Motor neuron (in vitro differentiated cells): ENCODE measurements at regions not wholly inside any gene's neighbourhood (a gene's known extent, or its start where the extent isn't known, plus 50 kb on each side); places are given as distances from the start of the nearest gene placed in this dataset.
A peak's percentile ranks its signal among the peaks of the same experiment; 100 is the strongest.

Experiments
- ATAC-seq, 8 experiments: fragments of 200-7000 bp; cut with Tn5 transposase; replicated peaks in 6 of 8; 2 replicates each; pipeline ENCODE4 v1.8.0; 2021; ENCODE audit warnings: mild to moderate bottlenecking in 8 of 8, moderate library complexity in 8 of 8
- H3K27ac ChIP-seq, 2 donors: fragments of 250-450 bp; sonication (Bioruptor Pico); 2 replicates each; pipeline ENCODE4 v1.9.0; 2021; ENCODE audit warnings: antibody characterized with exemption in 2 of 2, mild to moderate bottlenecking in 2 of 2, moderate library complexity in 1 of 2
- H3K4me1 ChIP-seq, 2 donors: fragments of 250-450 bp; sonication (Bioruptor Pico); replicated peaks in 1 of 2; 2 replicates each; pipeline ENCODE4 v1.6.1; 2021; ENCODE audit warnings: antibody characterized with exemption in 2 of 2, mild to moderate bottlenecking in 2 of 2, moderate library complexity in 1 of 2
- H3K4me3 ChIP-seq, 5 donors: fragments of 250-450 bp; sonication (Bioruptor Pico); 2 replicates each; pipeline ENCODE4 v1.9.0; 2021; ENCODE audit warnings: antibody characterized with exemption in 5 of 5, mild to moderate bottlenecking in 5 of 5, moderate library complexity in 4 of 5
- WGBS, 10 experiments: fragments of 450-650 bp; shearing (Covaris generic); methylation state at CpG; one replicate each; pipeline ENCODE4 v1.0.0; 2022; 5-methylcytosine and 5-hydroxymethylcytosine counted together
- in situ Hi-C, 9 experiments: fragments of 400-800 bp; cut with MboI; loops; one replicate each; pipeline ENCODE4 v1.15.0; 2021; ENCODE audit warnings: low sequenced_read_pairs in 9 of 9, low pct_unique_long_range_greater_than_20kb in 2 of 9; ENCODE audit not compliant: unreplicated experiment in 9 of 9

DNA sequence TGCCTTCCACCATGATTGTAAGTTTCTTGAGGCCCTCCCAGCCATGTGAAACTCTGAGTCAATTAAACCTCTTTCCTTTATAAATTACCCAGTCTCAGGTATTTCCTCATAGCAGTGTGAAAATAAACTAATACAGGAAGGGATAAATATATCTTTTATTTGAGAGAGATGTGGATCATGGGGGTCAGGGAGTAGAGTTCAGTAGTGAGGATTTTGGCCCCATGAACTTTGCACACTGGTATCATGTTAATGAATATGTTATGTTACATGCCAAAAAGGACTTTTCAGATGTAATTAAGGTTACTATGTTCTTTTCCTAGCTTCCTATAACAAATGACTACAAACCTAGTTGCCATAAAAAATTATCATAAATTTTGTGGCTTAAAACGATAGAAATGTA, 1393.7 kb downstream of the DSC3 start:
- in situ Hi-C loops, result no loop called here
- 0 to 63% (median 31%) methylated on average over 1 of the region's 1 CpG; no CpG with 5 or more reads in 4 of the 10 experiments for WGBS, 10 experiments
- H3K4me1 ChIP-seq, result peaks cover 0 to 5% of the 10 kb centered on the region in 2 donors
- H3K27ac ChIP-seq, result no peak overlapping the region
- ATAC-seq, result no peak
- H3K4me3 ChIP-seq, result no peak overlapping the region

DNA sequence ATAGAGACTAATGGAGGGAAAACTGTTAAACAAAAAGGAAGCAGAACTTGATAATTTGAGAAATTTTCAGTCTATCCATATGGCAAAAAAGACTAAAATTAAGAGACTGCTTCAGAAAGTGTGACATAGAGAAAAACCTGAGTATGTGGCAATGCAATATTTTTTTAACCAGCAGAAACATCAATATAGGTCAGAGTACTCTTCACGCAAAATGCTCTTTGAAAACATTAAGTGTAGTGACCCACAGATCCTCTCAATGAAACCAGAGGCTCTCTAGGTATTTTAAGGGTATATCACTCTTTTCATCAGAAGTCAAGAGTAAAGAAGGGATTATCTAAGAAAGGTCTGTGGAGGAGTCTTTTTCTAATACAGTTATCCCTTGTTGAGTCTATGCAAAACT, 1394.8 kb downstream of the DSC3 start:
- peaks cover 0 to 5% of the 10 kb centered on the region in 2 donors for H3K4me1 ChIP-seq
- no peak for ATAC-seq
- H3K4me3 ChIP-seq, result no peak overlapping the region
- WGBS, 10 experiments, result 56 to 100% (median 100%) methylated on average over 1 of the region's 1 CpG; no CpG with 5 or more reads in 2 of the 10 experiments
- no peak overlapping the region for H3K27ac ChIP-seq
- in situ Hi-C loops, result no loop called here

DNA sequence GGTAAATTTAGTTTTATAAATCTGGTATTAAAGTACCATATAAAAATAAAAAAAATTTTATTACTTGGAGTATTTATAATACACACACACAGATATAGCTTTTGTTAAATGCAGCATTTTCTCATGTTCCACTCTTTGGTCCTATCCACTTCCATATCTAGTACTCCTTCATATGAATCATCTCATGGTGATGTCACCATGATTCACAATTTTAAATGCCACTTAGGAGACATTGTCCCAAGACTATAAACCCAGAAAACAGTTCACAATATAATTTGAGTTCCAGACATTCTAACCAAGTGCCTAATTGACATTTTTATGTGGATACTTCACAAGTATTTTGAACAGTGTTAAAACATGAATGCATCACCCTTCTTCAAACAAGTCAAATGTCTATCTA, 1398.3 kb downstream of the DSC3 start:
- in situ Hi-C loops, result no loop called here
- H3K4me1 ChIP-seq, result no peaks in the 10 kb centered on the region
- H3K27ac ChIP-seq, result no peak overlapping the region
- no peak overlapping the region for H3K4me3 ChIP-seq
- ATAC-seq, result peak in 4 of 8 experiments; percentile 36 to 80 (median 64)

DNA sequence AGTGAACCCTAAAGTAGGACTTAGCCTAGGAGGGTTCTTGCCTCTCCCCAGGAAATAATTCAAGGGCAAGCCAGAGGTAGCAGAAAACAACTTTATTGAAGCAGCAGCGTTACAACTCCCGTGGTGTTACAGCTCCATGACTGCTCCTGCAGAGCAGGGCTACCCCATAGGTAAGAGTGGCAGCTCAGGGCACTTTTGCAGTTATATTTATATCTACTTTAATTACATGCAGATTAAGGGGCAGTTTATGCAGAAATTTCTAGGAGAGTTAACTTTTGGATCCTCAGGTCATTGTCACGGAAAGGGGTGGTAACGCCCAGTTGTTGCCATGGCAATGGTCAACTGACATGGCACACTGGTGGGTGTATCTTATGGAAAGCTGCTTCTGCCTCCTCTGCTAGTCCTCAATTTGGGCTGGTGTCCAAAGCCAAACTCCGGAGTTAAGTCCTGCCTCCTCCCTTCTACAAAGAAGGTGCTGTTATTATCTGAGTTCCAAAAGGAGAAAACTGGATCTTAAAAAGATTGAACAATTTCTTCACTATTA, 1413.0 kb downstream of the DSC3 start:
- in situ Hi-C loops, result no loop called here
- peak in 3 of 8 experiments; percentile 36 to 96 (median 93) for ATAC-seq
- 33 to 100% (median 67%) methylated on average over 1 to 5 of the region's 5 CpGs; no CpG with 5 or more reads in 1 of the 10 experiments for WGBS, 10 experiments
- Histone ChIP-seq H3K4me3 (no peak overlapping the region), H3K4me1 (no peaks in the 10 kb centered on the region), H3K27ac (no peak overlapping the region)

DNA sequence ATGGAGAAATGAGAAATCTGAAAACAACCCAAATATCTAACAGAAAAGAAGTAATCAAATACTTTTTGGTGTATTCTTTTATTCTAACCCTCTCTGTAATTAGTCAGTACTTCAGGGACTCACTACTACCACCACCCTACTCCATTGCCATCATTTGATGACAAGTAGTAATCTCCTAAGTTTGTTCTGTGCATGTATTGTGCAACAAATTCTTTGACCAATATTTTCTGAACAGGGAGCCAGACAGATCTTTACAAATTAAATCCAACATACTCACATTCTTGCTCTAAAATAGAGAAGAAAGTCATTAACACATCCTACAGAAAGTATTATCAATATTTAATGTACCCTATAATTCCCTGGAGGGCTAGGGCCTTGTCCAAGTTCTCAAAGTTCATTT, 1416.4 kb downstream of the DSC3 start:
- Histone ChIP-seq H3K4me3 (no peak overlapping the region), H3K4me1 (no peaks in the 10 kb centered on the region), H3K27ac (no peak overlapping the region)
- in situ Hi-C loops, result no loop called here
- ATAC-seq, result no peak

DNA sequence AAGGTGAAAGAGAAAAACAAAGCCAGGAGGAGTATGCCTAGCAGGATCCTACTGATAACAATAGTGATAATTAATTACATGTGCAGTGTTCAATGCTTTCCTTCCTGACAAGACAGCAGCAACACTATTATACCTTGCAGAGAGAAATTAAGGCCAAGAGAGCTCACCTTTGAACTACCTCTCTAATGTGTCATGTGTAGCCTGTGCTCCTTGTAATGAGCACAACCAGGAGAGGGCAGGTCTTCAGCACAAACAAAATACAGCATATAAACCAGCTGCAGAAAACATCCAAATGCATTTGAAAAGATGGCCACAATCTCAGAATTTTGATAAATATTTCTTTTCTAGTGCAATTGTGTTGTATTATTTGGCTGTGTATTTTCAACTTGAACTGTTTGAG, 1425.7 kb downstream of the DSC3 start:
- Histone ChIP-seq H3K4me1 (peaks cover 0 to 9% of the 10 kb centered on the region in 2 donors), H3K27ac (no peak overlapping the region), H3K4me3 (no peak overlapping the region)
- ATAC-seq, result peak in 2 of 8 experiments; percentile 28 to 51
- in situ Hi-C loops, result no loop called here

DNA sequence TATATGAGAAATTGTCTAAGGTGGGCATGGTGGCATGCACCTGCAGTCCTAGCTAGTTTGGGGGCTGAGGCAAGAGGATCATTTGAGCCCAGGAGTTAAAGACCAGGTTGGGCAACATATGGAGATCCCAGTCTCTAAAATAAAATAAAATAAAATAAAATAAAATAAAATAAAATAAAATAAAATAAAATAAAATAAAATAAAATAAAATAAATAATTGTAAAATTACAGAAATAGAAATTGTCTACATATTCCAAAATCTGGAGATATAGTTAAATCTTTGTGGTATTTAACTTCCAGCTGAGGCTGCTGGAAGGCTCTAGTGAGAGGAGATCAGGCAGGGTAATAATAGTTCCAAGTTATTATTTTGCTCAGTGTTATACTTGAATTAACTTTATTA, 1432.1 kb upstream of the CDH2 start:
- in situ Hi-C loops, result no loop called here

DNA sequence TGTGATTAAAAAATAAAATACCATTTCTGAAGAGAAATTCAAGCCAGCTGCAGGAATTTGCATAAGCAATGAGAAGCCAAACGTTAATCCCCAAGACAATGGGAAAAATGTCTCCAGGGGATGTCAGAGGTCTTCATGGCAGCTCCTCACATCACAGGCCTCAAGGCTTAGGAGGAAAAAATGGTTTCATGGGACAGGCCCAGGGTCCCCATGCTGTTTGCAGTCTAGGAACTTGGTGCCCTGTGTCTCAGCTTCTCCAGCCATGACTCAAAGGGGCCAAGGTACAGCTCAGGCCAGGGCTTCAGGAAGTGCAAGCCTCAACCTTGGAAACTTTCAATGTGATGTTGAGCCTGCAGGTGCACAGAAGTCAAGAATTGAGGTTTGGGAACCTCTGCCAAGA, 1428.4 kb upstream of the CDH2 start:
- Histone ChIP-seq H3K4me3 (no peak overlapping the region), H3K4me1 (no peaks in the 10 kb centered on the region), H3K27ac (no peak overlapping the region)
- 0 to 88% (median 55%) methylated on average over 1 of the region's 1 CpG; no CpG with 5 or more reads in 3 of the 10 experiments for WGBS, 10 experiments
- in situ Hi-C loops, result no loop called here
- no peak for ATAC-seq

More for the DNA sequence above, 1432.1 kb upstream of the CDH2 start:
- no peak for ATAC-seq
- Histone ChIP-seq H3K4me3 (no peak overlapping the region), H3K4me1 (no peaks in the 10 kb centered on the region), H3K27ac (no peak overlapping the region)

DNA sequence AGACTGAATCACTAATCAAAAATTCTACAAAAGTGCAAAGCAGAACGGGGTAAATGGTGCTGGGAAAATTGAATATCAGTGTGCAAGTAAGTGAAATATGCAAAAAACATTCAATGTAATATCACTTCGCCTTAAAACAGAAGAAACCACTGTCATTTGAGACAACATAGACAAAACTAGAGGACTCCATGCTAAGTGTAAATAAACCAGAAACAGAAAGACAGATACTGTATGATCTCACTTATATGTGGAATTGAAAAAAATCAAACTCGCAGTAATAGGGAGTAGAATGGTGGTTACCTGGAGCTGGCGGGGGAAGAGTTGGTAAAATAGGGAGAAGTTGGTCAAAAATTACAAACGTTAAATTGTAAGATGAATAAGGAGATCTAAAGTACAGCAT, 1420.0 kb upstream of the CDH2 start:
- Histone ChIP-seq H3K4me1 (no peaks in the 10 kb centered on the region), H3K27ac (no peak overlapping the region), H3K4me3 (no peak overlapping the region)
- in situ Hi-C loops, result no loop called here
- ATAC-seq, result no peak
- WGBS, 10 experiments, result 58 to 100% (median 92%) methylated on average over 1 to 5 of the region's 5 CpGs

DNA sequence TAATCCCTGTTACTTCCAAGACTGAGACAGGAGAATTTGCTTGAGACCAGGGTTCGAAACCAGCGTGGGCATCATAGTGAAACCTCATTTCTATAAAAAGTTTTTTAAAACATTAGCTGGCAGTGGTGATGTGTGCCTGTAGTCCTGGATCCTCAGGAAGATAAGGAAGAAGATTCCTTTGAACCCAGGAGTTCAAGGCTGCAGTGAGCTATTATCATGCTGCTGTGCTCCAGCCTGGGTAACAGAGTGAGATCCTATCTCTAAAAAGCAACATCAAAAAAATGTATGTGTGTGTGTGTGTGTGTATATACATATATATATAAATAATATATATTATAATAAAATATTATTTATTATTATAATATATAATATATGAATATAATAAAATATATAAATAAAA, 1417.6 kb upstream of the CDH2 start:
- WGBS, 10 experiments, result 91 to 100% (median 97%) methylated on average over 1 to 2 of the region's 2 CpGs; no CpG with 5 or more reads in 1 of the 10 experiments
- H3K4me1 ChIP-seq, result no peaks in the 10 kb centered on the region
- no peak overlapping the region for H3K4me3 ChIP-seq
- in situ Hi-C loops, result no loop called here
- no peak overlapping the region for H3K27ac ChIP-seq
- no peak for ATAC-seq

DNA sequence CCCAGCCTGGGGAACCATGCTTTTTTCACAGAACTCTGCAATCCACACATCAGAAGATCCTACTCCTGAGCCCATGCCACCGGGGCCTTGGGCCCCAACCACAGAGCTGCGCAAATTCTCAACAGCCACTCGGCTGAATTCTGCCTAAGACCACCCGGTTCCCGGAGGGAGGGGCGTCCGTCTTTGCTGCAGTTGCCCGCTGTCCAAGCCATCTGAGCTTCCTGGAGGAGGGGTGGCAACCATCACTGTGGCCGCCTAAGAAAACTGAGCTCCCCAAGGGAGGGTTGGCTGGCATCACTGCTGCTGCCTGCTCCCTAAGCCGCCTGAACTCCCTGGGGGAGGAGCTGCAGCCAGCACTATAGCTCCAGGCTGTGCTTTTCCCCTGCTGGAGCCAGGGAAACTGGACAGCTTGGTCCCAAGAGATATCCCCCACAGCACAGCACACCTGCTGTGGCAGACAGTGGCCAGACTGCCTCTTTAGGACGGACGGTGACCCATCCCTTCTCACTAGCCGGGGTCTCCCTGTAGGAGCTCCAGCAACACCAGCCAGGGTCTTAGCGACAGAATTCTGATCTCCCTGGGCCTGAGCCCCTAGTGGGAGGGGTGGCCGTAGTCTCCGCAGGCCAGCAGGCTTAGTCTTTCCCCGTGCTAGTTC, 1411.6 kb upstream of the CDH2 start:
- no peaks in the 10 kb centered on the region for H3K4me1 ChIP-seq
- H3K27ac ChIP-seq, result no peak overlapping the region
- no peak overlapping the region for H3K4me3 ChIP-seq
- no peak for ATAC-seq
- in situ Hi-C loops, result no loop called here
- WGBS, 10 experiments, result 68 to 100% (median 96%) methylated on average over 3 to 4 of the region's 17 CpGs; no CpG with 5 or more reads in 7 of the 10 experiments

DNA sequence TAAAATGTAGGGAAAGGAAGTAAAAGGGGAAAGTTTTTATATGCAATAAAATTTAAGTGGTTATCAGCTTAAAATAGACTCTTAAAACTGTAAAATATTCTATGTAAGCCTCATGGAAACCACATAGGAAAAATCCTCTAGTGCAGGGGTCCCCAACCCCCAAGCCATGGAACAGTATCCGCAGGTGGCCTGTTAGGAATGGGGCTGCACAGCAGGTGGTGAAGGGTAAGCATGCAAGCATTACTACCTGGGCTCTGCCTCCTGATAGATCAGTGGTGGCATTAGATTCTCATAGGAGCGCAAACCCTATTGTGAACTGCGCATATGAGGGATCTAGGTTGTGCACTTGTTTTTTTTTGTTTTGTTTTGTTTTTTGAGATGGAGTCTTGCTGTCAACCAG, 1409.3 kb upstream of the CDH2 start:
- in situ Hi-C loops, result no loop called here
- Histone ChIP-seq H3K27ac (no peak overlapping the region), H3K4me3 (no peak overlapping the region), H3K4me1 (no peaks in the 10 kb centered on the region)
- ATAC-seq, result no peak
- WGBS, 10 experiments, result 0 to 100% (median 78%) methylated on average over 1 to 3 of the region's 3 CpGs; no CpG with 5 or more reads in 2 of the 10 experiments

DNA sequence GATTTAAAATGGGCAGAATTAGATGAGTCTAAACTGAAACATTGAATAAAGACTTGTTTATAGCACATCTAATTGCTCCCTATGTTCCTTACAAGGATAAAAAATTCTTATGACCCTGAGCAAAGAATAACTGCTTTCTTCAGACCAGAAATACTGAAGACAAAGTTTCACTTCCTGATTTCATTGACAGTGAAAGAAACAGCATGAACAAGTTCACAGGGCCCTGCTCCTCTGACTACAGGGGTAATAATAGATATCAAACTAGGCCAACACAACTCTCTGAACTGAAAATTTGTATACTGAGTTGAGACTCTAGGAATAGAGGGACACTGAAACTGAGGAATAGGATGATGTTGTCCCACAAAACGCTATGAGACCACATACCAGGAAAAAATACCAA, 1383.3 kb upstream of the CDH2 start:
- WGBS, 10 experiments, result 0 to 88% (median 33%) methylated on average over 1 of the region's 1 CpG; no CpG with 5 or more reads in 3 of the 10 experiments
- H3K4me1 ChIP-seq, result no peaks in the 10 kb centered on the region
- H3K4me3 ChIP-seq, result no peak overlapping the region
- in situ Hi-C loops, result no loop called here
- ATAC-seq, result no peak
- no peak overlapping the region for H3K27ac ChIP-seq

DNA sequence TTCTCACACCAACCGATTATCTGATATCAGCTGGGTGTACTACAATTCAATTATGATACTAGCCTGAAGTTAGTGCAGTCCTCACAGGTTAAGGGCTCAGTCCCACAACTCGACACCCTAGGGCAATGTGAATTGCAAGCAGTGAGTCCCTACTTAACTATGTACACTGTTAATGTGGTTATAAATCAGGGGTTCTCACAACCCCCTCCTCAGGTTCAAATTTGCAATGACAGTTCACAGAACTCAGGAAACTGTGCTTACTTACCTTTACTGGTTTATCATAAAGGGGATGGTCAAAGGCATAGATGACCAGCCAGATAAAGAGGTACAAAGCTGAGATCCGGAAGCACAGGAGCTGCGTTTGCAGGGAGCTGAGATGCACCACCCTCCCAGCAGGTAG, 1379.1 kb upstream of the CDH2 start:
- ATAC-seq, result no peak

More for the DNA sequence above, 1379.1 kb upstream of the CDH2 start:
- WGBS, 10 experiments, result 33 to 92% (median 69%) methylated on average over 1 to 4 of the region's 4 CpGs; no CpG with 5 or more reads in 2 of the 10 experiments
- in situ Hi-C loops, result no loop called here
- Histone ChIP-seq H3K4me3 (no peak overlapping the region), H3K4me1 (no peaks in the 10 kb centered on the region), H3K27ac (no peak overlapping the region)
